Brain microvascular endothelial cell (primary cell): ENCODE measurements at regions not wholly inside any gene's neighbourhood (a gene's known extent, or its start where the extent isn't known, plus 50 kb on each side); places are given as distances from the start of the nearest gene placed in this dataset.

ENCODE experiments used
- DNase-seq: peaks from one replicate; pipeline ENCODE4 v3.0.0-alpha.2; 2020
- H3K27ac ChIP-seq: fragments of 250-450 bp; sonication (Bioruptor Pico); 2 replicates; pipeline ENCODE4 v1.5.1; 2020; ENCODE audit warnings: mild to moderate bottlenecking, moderate library complexity
- H3K27me3 ChIP-seq: fragments of 250-450 bp; sonication (Bioruptor Pico); replicated peaks from 2 replicates; pipeline ENCODE4 v1.5.1; 2020; ENCODE audit warnings: mild to moderate bottlenecking
- H3K36me3 ChIP-seq: fragments of 250-450 bp; sonication (Bioruptor Pico); replicated peaks from 2 replicates; pipeline ENCODE4 v1.5.1; 2020; ENCODE audit warnings: mild to moderate bottlenecking
- H3K4me3 ChIP-seq: 2 replicates; pipeline ENCODE4 v1.5.1; 2011; ENCODE audit warnings: low read depth, mild to moderate bottlenecking, control low read depth, low read length, moderate library complexity
- in situ Hi-C: cut with HindIII; loops from 2 replicates; pipeline ENCODE4 v1.10.0; 2017; ENCODE audit warnings: low sequenced_read_pairs, low pct_ligation_motif_present
- TF ChIP-seq, protein P1 (sequence below): IDR thresholded peaks from 2 replicates; pipeline ENCODE4 v1.5.1; 2011; ENCODE audit warnings: low read depth, mild to moderate bottlenecking, moderate library complexity, low read length, control low read depth, inconsistent platforms; ENCODE audit errors: missing control alignments

GRCh38 chr5:98489021-98489420 lies 284.4 kb upstream of the RGMB start:
- H3K27ac ChIP-seq, result no peak overlapping the region
- DNase-seq, result no peak
- no peak overlapping the region for H3K4me3 ChIP-seq

DNA sequence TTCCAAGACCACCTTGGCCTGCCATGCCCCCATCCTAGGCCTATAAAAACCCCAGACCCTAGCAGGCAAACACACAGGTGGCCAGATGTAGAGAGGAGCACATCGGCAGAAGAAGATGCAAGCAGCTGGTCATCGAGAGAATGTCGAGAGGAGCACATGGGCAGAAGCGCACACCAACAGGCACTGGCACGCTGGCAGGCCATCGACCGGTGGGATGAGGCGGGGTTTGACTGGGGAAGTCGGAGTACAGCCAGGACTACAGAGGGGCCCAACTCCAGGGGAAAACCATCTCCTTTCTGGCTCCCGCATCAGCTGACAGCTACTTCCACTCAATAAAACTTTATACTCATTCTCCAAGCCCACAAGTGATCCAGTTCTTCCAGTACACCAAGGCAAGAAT lies 283.1 kb upstream of the RGMB start:
- in situ Hi-C loops, result no loop called here
- Histone ChIP-seq H3K27ac (no peak overlapping the region), H3K27me3 (no peaks in the 10 kb centered on the region), H3K36me3 (no peaks in the 10 kb centered on the region), H3K4me3 (no peak overlapping the region)
- no peak for DNase-seq
- TF ChIP-seq, protein P1, sequence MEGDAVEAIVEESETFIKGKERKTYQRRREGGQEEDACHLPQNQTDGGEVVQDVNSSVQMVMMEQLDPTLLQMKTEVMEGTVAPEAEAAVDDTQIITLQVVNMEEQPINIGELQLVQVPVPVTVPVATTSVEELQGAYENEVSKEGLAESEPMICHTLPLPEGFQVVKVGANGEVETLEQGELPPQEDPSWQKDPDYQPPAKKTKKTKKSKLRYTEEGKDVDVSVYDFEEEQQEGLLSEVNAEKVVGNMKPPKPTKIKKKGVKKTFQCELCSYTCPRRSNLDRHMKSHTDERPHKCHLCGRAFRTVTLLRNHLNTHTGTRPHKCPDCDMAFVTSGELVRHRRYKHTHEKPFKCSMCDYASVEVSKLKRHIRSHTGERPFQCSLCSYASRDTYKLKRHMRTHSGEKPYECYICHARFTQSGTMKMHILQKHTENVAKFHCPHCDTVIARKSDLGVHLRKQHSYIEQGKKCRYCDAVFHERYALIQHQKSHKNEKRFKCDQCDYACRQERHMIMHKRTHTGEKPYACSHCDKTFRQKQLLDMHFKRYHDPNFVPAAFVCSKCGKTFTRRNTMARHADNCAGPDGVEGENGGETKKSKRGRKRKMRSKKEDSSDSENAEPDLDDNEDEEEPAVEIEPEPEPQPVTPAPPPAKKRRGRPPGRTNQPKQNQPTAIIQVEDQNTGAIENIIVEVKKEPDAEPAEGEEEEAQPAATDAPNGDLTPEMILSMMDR, result no peak

More at GRCh38 chr5:98489021-98489420, 284.4 kb upstream of the RGMB start:
- no peaks in the 10 kb centered on the region for H3K36me3 ChIP-seq
- TF ChIP-seq, protein P1, result no peak
- H3K27me3 ChIP-seq, result no peaks in the 10 kb centered on the region
- in situ Hi-C loops, result no loop called here

DNA sequence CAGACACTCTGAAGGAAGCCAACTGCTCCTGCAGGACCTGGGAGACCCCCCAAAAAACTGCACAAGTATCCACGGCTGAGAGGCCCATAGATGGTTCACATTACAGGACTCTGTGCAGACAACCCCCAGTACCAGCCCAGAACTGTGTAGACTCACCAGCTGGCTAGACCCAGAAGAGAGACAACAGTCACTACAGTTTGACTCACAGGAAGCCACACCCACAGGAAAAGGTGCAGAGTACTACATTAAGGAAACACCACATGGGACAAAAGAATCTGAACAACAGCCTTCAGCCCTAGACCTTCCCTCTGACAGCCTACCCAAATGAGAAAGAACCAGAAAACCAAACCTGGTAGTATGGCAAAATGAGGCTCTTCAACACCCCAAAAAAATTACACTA lies 281.2 kb upstream of the RGMB start:
- in situ Hi-C loops, result no loop called here
- no peak overlapping the region for H3K4me3 ChIP-seq
- peak; percentile 40 for DNase-seq

DNA sequence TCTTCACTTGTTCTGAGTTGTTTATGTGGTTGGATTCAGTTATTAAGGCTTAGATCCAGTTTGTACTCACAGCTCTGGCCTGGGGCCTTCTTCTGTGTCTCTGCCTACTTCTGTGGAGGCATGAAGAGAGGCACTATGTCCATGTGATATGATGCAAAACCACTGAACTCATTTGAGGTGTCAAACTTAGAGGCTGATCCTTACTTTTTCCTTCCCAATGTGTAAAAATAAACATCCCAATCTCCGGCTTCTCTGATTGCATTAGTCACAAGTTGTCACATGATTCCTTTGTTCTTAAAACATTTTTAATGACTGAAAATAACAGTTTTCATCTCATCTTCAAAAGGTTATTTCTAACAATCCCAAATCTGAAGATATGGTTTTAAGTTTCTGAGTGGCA lies 276.0 kb upstream of the RGMB start:
- Histone ChIP-seq H3K27ac (no peak overlapping the region), H3K36me3 (no peaks in the 10 kb centered on the region), H3K27me3 (no peaks in the 10 kb centered on the region), H3K4me3 (no peak overlapping the region)
- DNase-seq, result no peak
- TF ChIP-seq, protein P1, result no peak
- in situ Hi-C loops, result no loop called here

More for the DNA sequence above, 281.2 kb upstream of the RGMB start:
- no peaks in the 10 kb centered on the region for H3K27me3 ChIP-seq
- no peak overlapping the region for H3K27ac ChIP-seq
- TF ChIP-seq, protein P1, result no peak
- H3K36me3 ChIP-seq, result no peaks in the 10 kb centered on the region

DNA sequence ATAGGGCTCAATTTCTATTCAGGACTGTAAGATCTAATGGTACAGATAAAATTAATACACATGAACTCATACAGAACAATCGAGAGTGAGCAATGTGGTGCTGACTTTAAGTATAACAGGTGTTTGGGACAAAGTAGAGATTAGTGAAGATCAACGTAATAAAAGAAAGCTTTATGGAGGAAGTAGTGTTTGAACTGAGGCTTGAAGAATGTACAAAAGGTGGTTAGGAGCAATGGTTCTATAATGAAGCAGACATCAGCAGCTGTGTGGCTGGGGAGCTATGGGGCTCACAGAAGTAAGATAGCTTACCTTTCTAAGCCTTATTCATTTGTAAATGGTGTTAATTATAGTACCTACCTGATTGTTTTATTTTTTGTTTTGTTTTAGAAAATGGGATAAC lies 275.4 kb upstream of the RGMB start:
- DNase-seq, result no peak
- in situ Hi-C loops, result no loop called here
- Histone ChIP-seq H3K27me3 (no peaks in the 10 kb centered on the region), H3K36me3 (no peaks in the 10 kb centered on the region), H3K4me3 (no peak overlapping the region), H3K27ac (no peak overlapping the region)
- TF ChIP-seq, protein P1, result no peak

DNA sequence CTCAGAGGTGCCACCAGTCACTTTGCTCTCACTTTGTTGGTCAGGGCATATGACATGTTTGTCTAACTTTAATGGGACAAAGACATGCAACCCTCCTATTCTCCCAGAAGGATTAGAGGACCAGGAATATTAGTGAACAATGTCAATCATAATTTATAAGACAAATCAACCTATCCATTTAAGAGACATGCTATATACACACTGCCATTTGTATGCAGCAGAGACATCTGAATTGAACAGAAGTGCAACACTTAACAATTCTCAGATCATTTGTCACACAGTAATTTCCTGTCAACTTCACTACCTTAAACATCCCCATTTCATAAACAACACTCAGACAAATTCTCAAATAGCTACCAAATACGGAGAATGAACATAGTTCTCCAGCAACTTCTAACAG lies 273.6 kb upstream of the RGMB start:
- Histone ChIP-seq H3K4me3 (no peak overlapping the region), H3K27me3 (no peaks in the 10 kb centered on the region), H3K27ac (no peak overlapping the region), H3K36me3 (no peaks in the 10 kb centered on the region)
- no peak for DNase-seq
- in situ Hi-C loops, result no loop called here
- TF ChIP-seq, protein P1, result no peak
